Endothelial cell of umbilical vein (primary cell): ENCODE measurements at regions not wholly inside any gene's neighbourhood (a gene's known extent, or its start where the extent isn't known, plus 50 kb on each side); places are given as distances from the start of the nearest gene placed in this dataset.

Source experiments
- BruUV-seq: library from RNA; stranded (reverse); fragments of 400-500 nt; replicated peaks from 2 replicates; lab custom pipeline; 2021; lab: Mats Ljungman, UMichigan
- CTCF ChIA-PET: fragments of 300-600, 350-600 bp; sonication (Branson Sonifier 250); formaldehyde crosslinking; loops from one replicate; lab custom pipeline; 2021; ENCODE audit warnings: antibody characterized with exemption, inconsistent platforms; lab: Charles Lee
- POLR2A ChIA-PET: fragments of 300-600, 350-600 bp; sonication (Branson Sonifier 250); formaldehyde crosslinking; loops from one replicate; lab custom pipeline; 2021; ENCODE audit warnings: antibody characterized with exemption, inconsistent platforms; lab: Charles Lee
- DNase-seq: peaks from one replicate; pipeline ENCODE4 v3.0.0-alpha.2; 2011; ENCODE audit warnings: low read depth, low spot score
- FAIRE-seq: peaks from 2 replicates; lab custom pipeline; 2011; peaks lifted over from hg19 to GRCh38; lab: Jason Lieb, UNC
- H2AFZ ChIP-seq: 2 replicates; pipeline ENCODE4 v1.6.0; 2012; ENCODE audit warnings: low read depth, low read length, control low read depth, inconsistent platforms
- H3K27ac ChIP-seq: 2 replicates; pipeline ENCODE4 v1.5.1; 2011; ENCODE audit warnings: low read depth, mild to moderate bottlenecking, control low read depth, low read length, moderate library complexity; ENCODE audit not compliant: insufficient read depth
- H3K27me3 ChIP-seq, 2 experiments: 2 replicates each; pipeline versions ENCODE4 v1.6.0 to v1.6.1; 2011; ENCODE audit warnings: low read length in 2 of 2, mixed read lengths in 1 of 2; ENCODE audit not compliant: control insufficient read depth in 2 of 2, insufficient read depth in 2 of 2
- H3K36me3 ChIP-seq, 2 experiments: 2 replicates in 1 of 2; 3 replicates in 1 of 2; pipeline ENCODE4 v1.5.1; 2011; ENCODE audit warnings: low read length in 2 of 2, mild to moderate bottlenecking in 1 of 2, moderate library complexity in 1 of 2; ENCODE audit not compliant: control insufficient read depth in 2 of 2, insufficient read depth in 2 of 2; ENCODE audit errors: extremely low read depth in 1 of 2
- H3K4me1 ChIP-seq: 3 replicates; pipeline ENCODE4 v1.5.1; 2011; ENCODE audit warnings: mild to moderate bottlenecking, low read length; ENCODE audit not compliant: control insufficient read depth, insufficient read depth; ENCODE audit errors: extremely low read depth
- H3K4me2 ChIP-seq: 2 replicates; pipeline ENCODE4 v1.6.1; 2011; ENCODE audit warnings: low read length, control low read depth, mixed read lengths; ENCODE audit not compliant: insufficient read depth
- H3K4me3 ChIP-seq, 3 experiments: fragments of 200-600 bp in 1 of 3; sonication (generic), shearing (Covaris generic) in 1 of 3; replicated peaks in 1 of 3; 2 replicates each; pipeline ENCODE4 v1.5.1; 2011 to 2016; ENCODE audit warnings: control low read depth in 3 of 3, low read length in 3 of 3, mild to moderate bottlenecking in 2 of 3, inconsistent platforms in 1 of 3, low read depth in 1 of 3, moderate library complexity in 1 of 3; ENCODE audit not compliant: insufficient read depth in 1 of 3
- H3K79me2 ChIP-seq: 2 replicates; pipeline ENCODE4 v1.6.0; 2012; ENCODE audit warnings: low read length, inconsistent platforms; ENCODE audit not compliant: control insufficient read depth, insufficient read depth
- H3K9ac ChIP-seq: replicated peaks from 2 replicates; pipeline ENCODE3; 2011; ENCODE audit warnings: low read length, control low read depth; ENCODE audit not compliant: insufficient read depth; ENCODE audit errors: extremely low read depth
- H3K9me1 ChIP-seq: replicated peaks from 3 replicates; pipeline ENCODE4 v1.6.0; 2011; ENCODE audit warnings: mild to moderate bottlenecking, low read length; ENCODE audit not compliant: control insufficient read depth, insufficient read depth; ENCODE audit errors: extremely low read depth
- H3K9me3 ChIP-seq: replicated peaks from 2 replicates; pipeline ENCODE4 v1.5.1; 2012; ENCODE audit warnings: low read length, inconsistent platforms; ENCODE audit not compliant: control insufficient read depth, insufficient read depth
- H4K20me1 ChIP-seq: replicated peaks from 2 replicates; pipeline ENCODE3; 2011; ENCODE audit warnings: mild to moderate bottlenecking, low read length; ENCODE audit not compliant: control insufficient read depth, insufficient read depth; ENCODE audit errors: extremely low read depth
- EZH2 ChIP-seq: IDR thresholded peaks from 2 replicates; pipeline ENCODE4 v1.6.1; 2012; ENCODE audit warnings: borderline replicate concordance, low read depth, mild to moderate bottlenecking, moderate library complexity, low read length, inconsistent platforms; ENCODE audit not compliant: severe bottlenecking
- JUN ChIP-seq: IDR thresholded peaks from 2 replicates; pipeline ENCODE4 v1.6.1; 2011; ENCODE audit warnings: borderline replicate concordance, low read depth; ENCODE audit not compliant: insufficient read length, insufficient read depth
- MAX ChIP-seq: IDR thresholded peaks from 2 replicates; pipeline ENCODE4 v1.6.1; 2011; ENCODE audit not compliant: insufficient read depth, insufficient read length
- MYC ChIP-seq: IDR thresholded peaks from one replicate; pipeline ENCODE4 v1.6.1; 2011; ENCODE audit warnings: mild to moderate bottlenecking, low read depth, low read length
- POLR2A ChIP-seq: IDR thresholded peaks from 2 replicates; pipeline ENCODE4 v1.6.1; 2012; ENCODE audit warnings: low read depth, mild to moderate bottlenecking, control low read depth, low read length
- dilution Hi-C: fragments of 300-500 bp; cut with MboI; formaldehyde crosslinking; loops from one replicate; pipeline ENCODE4 v1.15.0; 2019; ENCODE audit warnings: low sequenced_read_pairs; ENCODE audit not compliant: extremely low pct_ligation_motif_present
- intact Hi-C: fragments of 100-400 bp; cut with micrococcal nuclease; formaldehyde crosslinking; loops from one replicate; pipeline ENCODE4 v1.10.0; 2022

- no peak overlapping the region for H3K27ac ChIP-seq
- intact Hi-C loops: no loop called here
- no peaks in the 10 kb centered on the region for H3K36me3 ChIP-seq
- no peak overlapping the region for H3K4me3 ChIP-seq
- no peak for FAIRE-seq
- no peak overlapping the region for H3K4me2 ChIP-seq
- no peaks in the 10 kb centered on the region for H3K27me3 ChIP-seq
- no peaks in the 10 kb centered on the region for H3K9me3 ChIP-seq
- no peaks in the 10 kb centered on the region for H3K4me1 ChIP-seq
- no peak for DNase-seq
- POLR2A ChIA-PET: no interaction called here
- no peaks in the 10 kb centered on the region for H3K9me1 ChIP-seq
- CTCF ChIA-PET: no interaction called here
- dilution Hi-C loops: no loop called here
- H4K20me1 ChIP-seq: no peaks in the 10 kb centered on the region
- TF ChIP-seq POLR2A (no peak), EZH2 (no peak), JUN (no peak)
- no peak overlapping the region for H3K9ac ChIP-seq
- H3K79me2 ChIP-seq: no peaks in the 10 kb centered on the region
- no peak overlapping the region for H2AFZ ChIP-seq
- BruUV-seq: no TSS peak
These were observed 178.5 kb downstream of the ACTR3 start for GRCh38 chr2:114068438-114068837.

- Histone ChIP-seq H3K9ac (no peak overlapping the region), H4K20me1 (no peaks in the 10 kb centered on the region), H3K9me1 (no peaks in the 10 kb centered on the region), H2AFZ (no peak overlapping the region), H3K4me2 (no peak overlapping the region), H3K4me1 (no peaks in the 10 kb centered on the region), H3K4me3 (no peak overlapping the region), H3K9me3 (no peaks in the 10 kb centered on the region), H3K36me3 (no peaks in the 10 kb centered on the region), H3K79me2 (no peaks in the 10 kb centered on the region), H3K27me3 (no peaks in the 10 kb centered on the region), H3K27ac (no peak overlapping the region)
- BruUV-seq: no TSS peak
- no peak for TF ChIP-seq POLR2A
- no peak for TF ChIP-seq MYC
- TF ChIP-seq MAX: no peak
- intact Hi-C loops (no loop called here), dilution Hi-C loops (no loop called here)
- POLR2A ChIA-PET: no interaction called here
- FAIRE-seq (no peak), DNase-seq (no peak)
- CTCF ChIA-PET: no interaction called here
These were observed 187.1 kb downstream of the ACTR3 start for GRCh38 chr2:114076961-114077360.
